ENCODE measurements at regions not wholly inside any gene's neighbourhood (a gene's known extent, or its start where the extent isn't known, plus 50 kb on each side); places are given as distances from the start of the nearest gene placed in this dataset.

DNA sequence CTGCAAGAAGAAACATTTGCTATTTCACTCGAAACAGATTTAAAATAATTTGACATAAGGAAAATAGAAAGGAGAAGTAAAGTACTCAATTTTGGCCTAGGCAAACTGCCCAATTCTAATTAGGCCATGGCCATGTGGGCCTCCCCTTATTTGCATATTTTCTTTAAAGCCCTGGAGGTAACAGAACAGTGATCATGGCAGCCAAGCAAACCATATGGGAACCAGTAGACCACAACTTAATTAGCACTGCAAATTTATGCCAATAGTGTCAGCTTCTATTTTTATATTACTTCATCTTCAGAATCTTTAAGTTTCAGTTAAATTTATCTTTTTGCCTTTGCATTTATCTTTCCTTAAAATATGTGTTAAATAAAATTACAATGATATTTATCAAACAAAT is 63.3 kb upstream of the THSD7A start:
- no peak for DNase-seq

DNA sequence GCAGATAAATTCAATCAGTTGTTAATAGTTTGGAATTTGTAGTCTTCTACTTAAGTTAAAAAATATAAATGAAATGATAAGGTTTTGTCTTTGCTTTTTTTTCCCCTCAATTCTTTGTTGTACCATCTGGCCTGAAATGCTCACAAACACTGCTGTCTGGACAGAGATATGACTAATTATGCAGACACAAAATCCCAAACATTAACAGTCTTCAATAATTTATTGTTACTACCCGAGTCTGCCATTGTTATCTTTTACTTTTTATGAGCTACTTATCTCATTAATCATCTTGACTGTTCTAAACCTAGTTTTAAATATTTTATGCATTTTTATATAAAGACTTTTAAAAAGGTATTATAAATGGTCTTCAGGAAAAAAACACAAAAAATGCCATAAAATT is 64.7 kb upstream of the THSD7A start:
- DNase-seq: no peak

DNA sequence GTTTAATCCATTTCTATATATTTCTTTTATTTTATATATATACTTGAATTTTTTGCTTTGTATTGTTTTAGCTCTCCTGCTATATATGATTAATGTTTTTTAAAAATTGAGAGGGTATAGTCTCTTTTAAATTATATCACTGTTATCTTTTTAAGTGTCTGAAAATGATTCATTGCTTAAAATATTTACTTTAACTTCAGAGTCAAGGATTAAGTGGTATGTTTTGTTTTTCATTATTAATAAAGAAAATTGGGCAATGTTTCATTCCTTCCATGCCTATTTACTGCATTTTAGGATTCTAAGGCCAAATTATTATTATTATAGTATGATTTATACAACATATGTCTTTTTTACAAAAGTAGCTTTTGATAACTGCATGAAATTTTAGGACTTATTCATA is 67.2 kb upstream of the THSD7A start:
- no peak for DNase-seq

DNA sequence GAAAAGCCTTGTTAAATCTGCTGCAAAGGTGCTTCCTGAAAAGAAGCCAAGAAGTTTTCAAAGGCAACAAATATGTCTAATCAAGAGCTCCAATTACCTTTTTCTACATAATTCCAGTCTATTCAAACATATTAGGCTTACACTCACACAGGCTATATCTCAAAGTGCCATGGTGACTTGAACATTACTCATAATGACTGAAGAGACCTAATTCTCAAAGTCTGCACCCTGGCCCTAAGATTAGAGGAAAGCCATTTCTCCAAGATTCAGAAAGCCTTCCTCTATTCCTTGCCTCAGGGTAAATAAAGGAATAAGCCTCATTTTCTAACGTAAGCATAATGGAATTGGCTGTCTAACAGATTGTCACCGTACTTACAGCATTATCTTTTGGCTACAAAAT is 78.3 kb upstream of the THSD7A start:
- DNase-seq: no peak

DNA sequence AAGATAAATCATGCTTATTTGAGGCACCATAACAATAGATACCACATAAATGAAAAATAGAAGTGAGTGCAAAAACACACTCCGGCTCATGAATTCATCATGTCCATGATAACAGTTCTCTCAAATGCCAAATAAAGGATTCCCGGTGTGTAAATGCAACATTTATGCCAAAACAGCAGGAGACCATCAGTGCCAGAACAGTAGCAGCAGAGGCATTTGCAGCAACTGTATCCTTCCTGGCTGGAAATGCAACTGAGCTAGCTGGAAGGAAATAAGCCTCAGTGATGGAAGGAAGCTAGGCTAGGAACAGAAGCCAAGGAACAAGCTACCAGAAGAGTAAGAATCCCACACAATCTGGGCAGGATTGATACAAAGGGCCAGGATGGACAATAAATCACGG is 79.9 kb upstream of the THSD7A start:
- DNase-seq: no peak

DNA sequence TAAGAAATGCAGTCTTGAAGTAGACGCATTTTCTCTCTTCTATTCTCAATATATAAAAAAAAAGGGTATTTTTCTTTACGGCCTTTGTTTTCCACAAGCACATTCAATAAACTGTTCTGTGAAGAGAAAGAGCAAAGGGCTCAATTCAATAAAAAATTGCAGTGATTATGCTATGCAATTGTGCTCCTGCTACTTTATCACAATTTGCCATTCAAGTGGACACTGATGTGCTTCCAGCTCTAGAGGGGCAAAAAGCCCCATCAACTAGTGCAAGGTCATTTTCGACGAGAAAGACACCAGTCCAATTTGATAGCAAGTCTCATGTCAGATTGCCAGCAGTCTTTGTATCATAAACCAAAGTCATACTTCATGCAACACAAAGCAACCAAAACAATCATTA is 82.6 kb upstream of the THSD7A start:
- no peak for DNase-seq

DNA sequence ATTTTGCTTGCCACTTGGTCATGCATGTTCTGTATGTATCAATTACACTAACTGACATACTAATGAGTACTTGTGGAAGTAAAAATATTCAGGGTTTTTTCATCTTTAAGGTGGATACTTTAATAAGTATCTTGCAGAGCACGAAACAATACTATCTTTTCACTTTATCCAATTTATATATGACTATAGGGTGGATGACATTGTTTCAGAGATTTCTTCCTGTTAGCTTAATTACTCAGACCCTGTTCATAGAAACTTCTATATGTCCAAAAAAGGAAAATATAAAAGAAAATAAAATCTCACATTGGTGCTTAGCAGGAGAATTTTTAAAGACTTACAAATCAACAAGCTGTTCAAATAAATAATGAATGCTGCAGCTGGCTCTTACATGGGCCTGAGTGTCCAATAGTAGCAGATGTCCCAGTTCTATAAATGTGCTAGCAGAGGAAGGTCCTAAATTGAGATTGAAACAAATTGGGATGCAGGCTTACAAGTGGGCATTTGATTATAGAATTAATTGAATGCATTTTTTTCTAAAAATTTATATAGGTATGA is 91.5 kb upstream of the THSD7A start:
- no peak for DNase-seq

DNA sequence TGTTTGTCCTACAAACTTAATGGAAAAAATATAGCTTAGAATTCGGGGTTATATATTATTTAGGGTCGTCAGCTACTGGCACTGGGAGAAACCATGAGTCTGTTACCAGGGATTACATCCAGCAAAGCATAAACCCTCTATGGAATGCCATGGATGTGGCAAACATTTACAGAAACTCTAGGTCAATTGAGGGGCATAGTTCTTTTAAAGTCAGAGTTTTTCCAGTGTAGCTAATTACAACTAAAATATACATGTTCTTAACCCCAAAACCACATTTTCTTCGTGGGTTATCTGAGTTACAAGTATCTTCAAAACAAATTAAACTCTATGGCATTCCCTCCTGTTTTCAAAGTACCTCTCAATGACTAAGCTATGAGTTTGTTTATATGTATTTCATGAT is 99.3 kb upstream of the THSD7A start:
- DNase-seq: no peak

DNA sequence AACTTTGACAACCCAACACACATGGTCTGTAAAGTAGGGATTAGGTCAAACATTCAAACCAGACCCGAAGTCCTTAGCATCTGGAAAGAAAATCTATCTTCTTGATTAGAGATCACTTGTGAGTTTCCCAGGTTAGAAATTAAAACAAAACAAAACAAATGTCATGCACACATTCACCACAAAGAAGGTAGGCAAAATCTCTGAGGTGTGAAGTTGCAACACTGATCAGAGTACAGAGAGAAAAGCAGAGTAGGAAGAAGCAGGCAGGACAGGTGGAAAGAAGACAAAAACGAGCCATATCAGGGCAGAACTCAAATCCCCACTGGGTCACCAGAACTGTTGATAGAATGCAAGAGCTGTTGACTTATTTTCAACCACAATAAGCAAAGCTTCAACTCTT is 102.8 kb upstream of the THSD7A start:
- DNase-seq: no peak

DNA sequence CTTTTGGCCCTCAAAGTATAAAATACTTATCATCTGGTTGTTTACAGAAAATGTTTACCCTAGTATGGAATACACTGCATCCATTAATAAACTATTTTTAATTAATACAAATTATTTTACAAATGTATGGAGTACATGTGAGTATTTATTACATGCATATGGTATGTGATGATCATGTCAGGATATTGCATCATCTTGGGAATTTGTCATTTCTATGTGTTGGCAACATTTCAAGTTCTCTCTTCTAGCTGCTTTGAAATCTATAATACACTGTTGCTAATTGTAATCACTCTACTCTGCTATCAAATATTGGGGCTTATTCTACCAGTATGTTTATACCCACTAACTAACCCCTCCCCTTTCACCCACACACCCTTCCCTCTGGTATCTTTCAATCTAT is 103.9 kb upstream of the THSD7A start:
- DNase-seq: no peak

DNA sequence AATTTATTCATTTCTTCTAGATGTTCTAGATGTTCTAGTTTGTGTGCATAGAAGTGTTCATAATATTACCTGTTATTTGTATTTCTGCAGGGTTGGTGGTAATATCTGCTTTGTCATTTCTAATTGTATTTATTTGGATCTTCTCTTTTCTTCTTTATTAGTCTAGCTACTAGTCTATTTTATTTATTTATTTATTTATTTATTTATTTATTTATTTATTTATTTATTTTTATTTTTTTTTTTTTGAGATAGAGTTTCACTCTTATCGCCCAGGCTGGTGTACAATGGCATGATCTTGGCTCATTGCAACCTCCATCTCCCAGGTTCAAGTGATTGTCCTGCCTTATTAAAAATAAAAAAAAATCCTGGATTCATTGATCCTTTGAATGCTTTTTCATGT is 114.8 kb upstream of the THSD7A start:
- DNase-seq: no peak

DNA sequence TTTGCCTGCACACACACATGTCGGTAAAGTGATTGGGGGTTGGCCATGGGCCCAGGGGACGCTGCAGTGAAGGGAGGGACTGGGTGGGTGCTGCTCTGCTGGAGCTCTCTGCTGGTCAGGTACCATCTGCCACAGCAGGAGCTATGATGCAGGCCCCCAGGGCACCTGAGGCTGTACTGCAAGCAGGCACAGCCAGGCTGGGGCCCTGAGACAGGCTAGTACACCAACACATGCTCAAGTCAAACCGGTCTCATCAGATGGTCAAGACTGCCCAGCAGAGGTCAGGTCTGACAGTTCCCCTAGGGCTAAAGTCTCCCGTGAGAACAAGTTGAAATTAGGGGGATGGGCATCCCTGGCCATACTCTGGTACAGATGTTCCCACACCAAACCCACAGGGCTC is 118.3 kb upstream of the THSD7A start:
- no peak for DNase-seq

DNA sequence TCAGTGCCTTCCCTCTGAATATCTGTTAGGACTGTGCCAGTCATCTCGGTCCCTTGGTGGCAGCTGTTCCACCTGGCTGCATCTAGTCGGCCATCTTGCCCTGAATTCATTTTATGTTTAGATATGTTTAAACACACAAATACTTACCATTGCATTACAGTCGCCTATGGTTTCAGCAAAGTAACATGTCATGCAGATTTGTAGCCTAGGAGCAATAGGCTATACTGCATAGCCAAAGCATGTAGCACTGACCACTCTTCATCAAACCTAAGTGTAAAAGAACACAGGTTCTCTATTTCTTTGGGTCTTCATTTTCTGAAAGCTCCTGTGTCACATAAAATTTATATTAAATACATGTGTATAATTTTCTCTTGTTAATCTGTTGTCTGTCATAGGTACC is 118.9 kb upstream of the THSD7A start:
- DNase-seq: no peak

DNA sequence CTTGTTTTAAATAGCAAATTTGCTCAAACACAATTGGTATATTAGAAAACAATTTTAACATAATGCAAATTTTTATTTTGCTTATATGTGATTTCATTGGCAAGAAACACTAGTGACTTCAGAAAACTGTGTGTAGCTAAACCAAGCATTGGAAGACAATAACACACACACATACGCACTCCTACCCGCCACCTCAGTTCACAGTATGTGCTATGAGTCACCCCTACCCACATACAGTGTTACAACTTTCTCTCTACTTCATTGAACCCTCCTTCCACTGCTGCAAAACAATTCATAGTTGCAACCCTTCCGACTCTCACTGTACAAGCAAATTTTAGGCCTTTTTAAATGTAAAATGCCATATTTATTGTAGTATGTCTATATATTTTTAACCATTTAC is 119.9 kb upstream of the THSD7A start:
- no peak for DNase-seq

DNA sequence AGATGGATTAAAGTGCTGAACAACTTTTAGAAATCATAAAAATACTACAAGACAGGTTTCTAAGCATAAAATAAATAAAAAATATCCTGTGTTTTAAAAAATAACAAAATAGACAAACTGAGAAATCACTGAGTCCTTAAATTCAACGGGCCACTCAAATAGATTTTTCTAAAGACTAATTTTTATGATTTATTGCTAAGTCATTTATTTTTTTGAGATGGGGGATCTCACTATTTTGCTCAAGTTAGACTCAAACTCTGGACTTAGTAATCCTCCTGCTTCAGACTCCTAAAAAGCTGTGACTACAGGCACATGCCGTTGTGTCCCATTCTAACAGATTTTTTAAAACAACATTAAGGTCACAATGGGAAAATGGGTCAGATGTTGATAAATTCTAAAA is 121.0 kb upstream of the THSD7A start:
- DNase-seq: no peak

DNA sequence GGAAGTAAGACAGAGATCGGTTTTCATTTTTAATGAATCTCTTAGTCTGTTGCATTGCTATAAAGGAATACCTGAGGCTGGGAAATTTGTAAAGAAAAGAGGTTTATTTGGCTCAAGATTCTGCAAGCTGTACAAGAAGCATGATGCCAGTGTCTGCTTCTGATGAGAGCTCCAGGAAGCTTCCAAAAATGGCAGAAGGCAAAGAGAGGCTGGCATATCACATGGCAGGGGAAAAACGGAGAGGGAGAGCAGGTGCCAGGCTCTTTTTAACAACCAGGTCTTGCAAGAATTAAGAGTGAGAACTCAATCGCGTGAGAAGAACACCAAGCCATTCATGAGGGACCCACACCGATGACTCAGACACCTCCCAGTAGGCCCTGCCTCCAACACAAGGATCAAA is 125.0 kb upstream of the THSD7A start:
- no peak for DNase-seq

DNA sequence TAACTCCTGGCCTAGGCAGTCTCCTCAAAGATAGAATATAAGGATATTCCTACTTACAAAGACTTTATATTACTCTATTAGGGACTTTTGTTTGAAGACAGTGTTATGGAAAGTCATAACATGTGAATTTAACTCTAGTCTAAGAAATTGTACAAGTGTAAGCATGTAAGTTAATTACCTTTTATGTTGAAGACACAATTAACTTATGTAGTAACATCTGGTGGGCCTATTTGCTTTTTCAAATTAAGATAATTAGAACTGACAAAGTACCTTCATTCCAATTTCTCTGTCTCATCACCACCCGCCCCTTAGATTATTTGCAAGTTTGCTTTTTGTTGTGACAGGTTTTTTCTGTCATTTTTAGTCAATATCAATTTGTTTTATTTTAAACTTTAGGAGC is 126.0 kb upstream of the THSD7A start:
- no peak for DNase-seq

DNA sequence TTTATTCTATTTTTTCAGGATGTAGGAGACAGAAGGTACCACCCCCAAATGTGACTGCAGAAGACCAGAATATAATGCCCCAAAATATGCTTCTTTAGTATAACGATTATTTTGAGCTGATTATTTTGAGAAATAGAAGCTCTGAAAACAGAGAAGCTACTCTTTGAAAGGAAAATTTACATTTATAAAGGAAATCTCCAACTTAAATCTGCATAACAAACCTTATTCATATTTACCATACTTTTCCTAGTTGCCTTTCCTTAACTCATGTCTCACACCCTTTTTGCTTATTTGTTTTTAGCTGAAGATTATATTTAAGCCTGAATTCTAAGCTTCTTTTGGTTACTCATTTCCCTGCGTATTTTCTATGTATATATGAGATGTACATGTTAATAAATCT is 127.1 kb upstream of the THSD7A start:
- DNase-seq: no peak

DNA sequence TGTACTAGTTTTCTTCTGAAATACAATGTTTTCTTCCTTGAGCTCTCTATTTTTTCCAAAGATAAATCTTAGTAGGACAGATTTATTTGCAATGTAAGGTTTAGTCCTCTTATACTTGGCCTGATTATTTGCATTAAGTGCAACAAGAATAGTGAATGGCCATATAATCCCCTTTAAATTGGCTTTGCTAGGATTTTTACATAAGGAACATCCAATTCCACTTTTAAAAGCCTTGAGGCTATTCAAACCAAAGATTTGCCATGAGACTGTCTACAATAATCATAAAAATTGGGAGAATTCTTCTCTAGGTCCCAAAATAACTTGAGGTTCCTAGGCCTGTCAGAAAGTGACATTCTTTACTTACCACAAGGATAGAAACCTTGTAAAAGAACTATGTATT is 128.6 kb upstream of the THSD7A start:
- DNase-seq: no peak

DNA sequence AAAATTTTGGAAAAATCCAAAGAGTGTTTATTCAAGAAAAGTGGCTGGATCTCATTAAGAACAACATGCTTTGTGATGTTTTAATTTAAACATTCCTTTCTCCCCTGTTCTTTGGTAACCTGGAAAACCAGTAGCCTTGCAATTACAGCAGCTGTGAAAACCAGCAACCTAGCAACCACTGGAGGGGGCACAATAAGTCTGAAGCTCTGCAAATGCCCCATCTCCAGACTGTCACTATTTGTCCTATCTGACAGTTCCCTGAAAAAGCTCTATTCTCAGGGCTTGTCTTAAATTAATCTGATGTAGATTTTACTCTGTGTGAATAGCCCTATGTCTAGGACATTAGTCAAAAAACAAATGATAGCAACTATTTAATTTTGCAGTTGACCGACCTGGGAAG is 137.6 kb upstream of the THSD7A start:
- no peak for DNase-seq

DNA sequence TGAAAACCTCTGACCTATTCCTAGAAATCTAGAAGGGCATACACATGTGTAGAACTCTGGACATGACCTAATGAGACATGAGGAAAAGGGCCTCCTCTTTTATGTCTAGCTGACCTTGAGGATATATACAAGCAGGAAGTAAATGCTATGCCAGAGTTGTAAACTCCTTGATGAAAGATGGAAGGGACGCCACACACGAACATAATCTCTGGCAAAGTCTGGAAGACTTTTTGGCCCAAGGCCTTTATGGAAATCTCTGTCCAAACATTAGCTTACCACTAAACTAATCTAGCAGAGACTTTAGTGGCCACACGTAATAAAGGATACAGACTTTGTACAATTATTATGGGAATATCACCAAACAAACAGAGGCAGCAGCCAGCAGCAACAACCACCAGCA is 138.1 kb upstream of the THSD7A start:
- DNase-seq: no peak

DNA sequence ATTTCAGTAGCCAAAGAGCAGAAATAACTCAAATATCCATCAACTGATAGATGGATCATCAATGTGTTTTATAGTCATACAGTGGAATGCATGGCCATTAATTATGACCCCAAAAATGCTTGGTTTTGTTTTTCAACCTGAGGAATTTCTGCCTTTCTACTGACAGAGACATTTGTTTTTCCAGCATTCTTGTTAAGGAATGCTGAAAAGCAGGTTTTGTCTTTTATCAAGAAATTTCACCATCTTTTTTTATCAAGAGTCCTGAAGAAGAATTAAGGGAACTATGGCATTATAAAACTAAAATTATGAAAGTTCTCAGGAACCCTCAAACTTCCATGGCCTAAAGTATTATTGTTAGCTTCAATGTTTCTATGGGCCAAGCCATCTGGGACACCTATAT is 153.4 kb upstream of the THSD7A start:
- DNase-seq: no peak

DNA sequence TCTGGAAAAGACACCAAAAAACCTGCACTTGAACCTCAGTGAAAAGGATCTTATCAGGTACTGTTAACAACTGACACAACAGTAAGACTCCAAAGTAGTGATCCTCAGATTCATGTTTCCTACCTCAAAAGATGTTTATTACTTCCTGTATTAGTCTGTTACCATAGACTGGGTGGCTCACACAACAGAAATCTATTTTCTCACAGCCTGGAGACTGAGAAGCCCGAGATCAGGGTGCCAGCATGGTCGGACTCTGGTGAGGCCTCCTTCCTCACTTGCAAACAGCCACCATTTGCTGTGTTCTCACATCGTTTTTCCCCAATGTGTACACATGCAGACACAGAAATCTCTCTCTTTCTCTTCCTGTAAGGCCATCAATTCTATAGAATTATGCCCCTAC is 154.0 kb upstream of the THSD7A start:
- no peak for DNase-seq

DNA sequence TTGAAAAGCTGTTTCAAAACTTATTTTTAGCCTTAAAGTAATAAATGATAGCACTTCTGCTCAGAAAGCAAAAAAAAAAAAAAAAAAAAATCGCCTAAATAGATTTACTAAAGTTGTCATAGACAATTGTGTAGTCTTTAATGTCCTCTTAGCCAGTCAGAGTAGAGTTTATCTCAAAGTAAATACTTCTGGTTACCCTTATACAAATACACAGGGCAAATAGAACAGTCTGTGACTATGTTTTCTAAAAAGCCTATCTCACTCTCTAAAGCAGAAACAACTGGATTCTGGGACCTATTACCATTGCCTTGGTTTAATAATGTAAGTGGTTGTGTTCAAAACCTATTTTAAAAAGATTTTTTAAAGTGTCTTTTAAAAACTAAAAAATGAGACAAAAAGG is 156.2 kb upstream of the THSD7A start:
- no peak for DNase-seq

DNA sequence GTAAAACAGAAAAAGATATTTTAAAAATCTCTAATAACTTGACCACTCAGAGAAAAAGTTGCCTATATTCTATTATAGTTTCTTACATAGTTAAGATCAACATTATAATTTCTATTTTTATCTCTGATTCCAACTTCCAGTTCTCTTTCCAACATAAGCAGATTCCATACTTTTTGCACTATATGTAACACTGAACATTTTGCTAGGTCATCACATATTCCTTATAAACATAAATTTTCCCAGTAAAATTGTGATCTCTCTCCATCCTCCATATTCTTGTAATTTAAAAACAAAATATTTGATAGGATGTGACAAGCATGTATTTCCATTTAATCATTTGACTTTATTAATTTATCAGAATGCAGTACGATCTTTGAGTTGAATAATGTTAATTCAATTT is 170.4 kb upstream of the THSD7A start:
- no peak for DNase-seq

DNA sequence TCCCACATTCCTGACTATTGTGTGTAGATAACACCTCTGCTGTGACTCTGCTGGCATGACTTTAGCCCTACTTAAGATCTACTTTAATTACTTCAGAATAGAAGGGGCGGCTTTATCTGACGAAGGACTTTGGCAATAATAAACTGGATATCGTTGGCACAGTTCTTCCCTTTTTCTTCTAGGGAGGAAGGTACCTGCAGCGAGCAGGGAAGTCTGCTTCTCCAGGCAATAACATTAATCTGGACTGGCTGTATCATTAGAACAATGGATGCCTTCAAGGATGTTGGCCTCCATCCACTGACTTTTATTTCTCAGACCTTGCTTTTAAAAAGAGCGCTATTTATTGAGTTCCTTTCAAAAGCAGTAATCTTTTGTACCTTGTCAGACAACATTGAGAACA is 172.6 kb upstream of the THSD7A start:
- DNase-seq: no peak

All from hematopoietic multipotent progenitor cell treated with erythropoietin and hydrocortisone succinate and interleukin-3 and kit ligand, for 8 days (in vitro differentiated cells).